ENCODE measurements at regions not wholly inside any gene's neighbourhood (a gene's known extent, or its start where the extent isn't known, plus 50 kb on each side); places are given as distances from the start of the nearest gene placed in this dataset.

DNA sequence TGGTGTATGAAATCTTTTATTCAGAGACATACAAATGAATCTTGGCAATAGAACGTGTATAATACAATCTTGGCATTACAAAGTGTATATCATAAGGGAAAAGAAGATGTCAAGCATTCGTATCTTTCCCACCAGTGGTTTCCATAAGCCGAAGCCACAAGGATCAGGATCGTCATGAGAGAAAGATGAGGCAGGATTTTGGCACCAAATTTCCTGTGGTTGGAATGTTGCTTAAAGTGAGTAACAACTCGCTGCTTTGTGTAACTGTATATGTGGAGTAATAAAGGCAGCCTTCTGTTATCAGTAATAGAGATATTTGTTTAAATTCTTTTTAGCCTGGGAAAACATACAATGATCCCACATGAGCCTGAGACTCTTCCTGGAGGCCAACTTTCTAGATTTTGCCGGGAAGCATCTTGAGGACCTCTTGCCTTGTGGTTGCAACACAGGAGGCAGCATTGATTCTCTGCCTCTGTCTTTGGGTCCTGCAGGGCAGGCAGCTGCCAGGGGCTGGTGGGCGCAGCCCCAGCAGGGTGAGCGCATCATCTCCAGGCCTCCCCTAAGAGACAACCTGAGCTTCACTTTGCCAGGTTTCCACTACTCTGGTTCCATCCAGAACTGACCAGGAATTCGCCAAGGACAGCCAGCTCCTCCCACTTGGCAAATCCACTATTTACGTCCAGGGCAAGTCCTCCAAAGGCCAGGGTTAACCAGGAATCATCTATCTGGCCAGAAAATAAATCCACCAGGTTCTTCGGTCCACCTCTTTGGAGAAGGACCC, 230.9 kb upstream of the SULF2 start:
- TF ChIP-seq EZH2 (IDR thresholded peaks at IDR 0.05; ENCODE audit: borderline replicate concordance, low read depth, low read length, poor library complexity, severe bottlenecking): no peak
- TF ChIP-seq, protein P1, sequence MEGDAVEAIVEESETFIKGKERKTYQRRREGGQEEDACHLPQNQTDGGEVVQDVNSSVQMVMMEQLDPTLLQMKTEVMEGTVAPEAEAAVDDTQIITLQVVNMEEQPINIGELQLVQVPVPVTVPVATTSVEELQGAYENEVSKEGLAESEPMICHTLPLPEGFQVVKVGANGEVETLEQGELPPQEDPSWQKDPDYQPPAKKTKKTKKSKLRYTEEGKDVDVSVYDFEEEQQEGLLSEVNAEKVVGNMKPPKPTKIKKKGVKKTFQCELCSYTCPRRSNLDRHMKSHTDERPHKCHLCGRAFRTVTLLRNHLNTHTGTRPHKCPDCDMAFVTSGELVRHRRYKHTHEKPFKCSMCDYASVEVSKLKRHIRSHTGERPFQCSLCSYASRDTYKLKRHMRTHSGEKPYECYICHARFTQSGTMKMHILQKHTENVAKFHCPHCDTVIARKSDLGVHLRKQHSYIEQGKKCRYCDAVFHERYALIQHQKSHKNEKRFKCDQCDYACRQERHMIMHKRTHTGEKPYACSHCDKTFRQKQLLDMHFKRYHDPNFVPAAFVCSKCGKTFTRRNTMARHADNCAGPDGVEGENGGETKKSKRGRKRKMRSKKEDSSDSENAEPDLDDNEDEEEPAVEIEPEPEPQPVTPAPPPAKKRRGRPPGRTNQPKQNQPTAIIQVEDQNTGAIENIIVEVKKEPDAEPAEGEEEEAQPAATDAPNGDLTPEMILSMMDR (conservative IDR thresholded peaks at IDR 0.05; ENCODE audit: low read depth, low read length): no peak

All from A673 (cell line).